Medulla oblongata (tissue), 1 donor: ENCODE measurements at regions not wholly inside any gene's neighbourhood (a gene's known extent, or its start where the extent isn't known, plus 50 kb on each side); places are given as distances from the start of the nearest gene placed in this dataset.

Source experiments
- DNase-seq: peaks from one replicate; pipeline ENCODE4 v3.0.0-alpha.2; 2015; ENCODE audit errors: extremely low spot score

GRCh38 chr2:175465101-175465500 lies 283.6 kb upstream of the ATP5MC3 start:
- no peak for DNase-seq

GRCh38 chr2:175464311-175464670 lies 282.8 kb upstream of the ATP5MC3 start:
- no peak for DNase-seq

GRCh38 chr2:175463589-175464310 lies 282.2 kb upstream of the ATP5MC3 start:
- DNase-seq, result no peak

GRCh38 chr2:175463169-175463568 lies 281.7 kb upstream of the ATP5MC3 start:
- DNase-seq, result no peak

- no peak for DNase-seq
Measured at GRCh38 chr2:175462246-175462645, 280.7 kb upstream of the ATP5MC3 start.

- DNase-seq, result no peak
Measured at GRCh38 chr2:175461839-175462238, 280.3 kb upstream of the ATP5MC3 start.

- no peak for DNase-seq
Measured at GRCh38 chr2:175457895-175458448, 276.5 kb upstream of the ATP5MC3 start.

- DNase-seq, result no peak
Measured at GRCh38 chr2:175454953-175455389, 273.5 kb upstream of the ATP5MC3 start.

GRCh38 chr2:175450029-175450760 lies 268.7 kb upstream of the ATP5MC3 start:
- no peak for DNase-seq

- DNase-seq, result no peak
Measured at GRCh38 chr2:175449616-175450015, 268.1 kb upstream of the ATP5MC3 start.

- DNase-seq, result no peak
Measured at GRCh38 chr2:175446201-175446600, 264.7 kb upstream of the ATP5MC3 start.

GRCh38 chr2:175445281-175445680 lies 263.8 kb upstream of the ATP5MC3 start:
- DNase-seq, result no peak

GRCh38 chr2:175442441-175442840 lies 260.9 kb upstream of the ATP5MC3 start:
- DNase-seq, result no peak

GRCh38 chr2:175441181-175441761 lies 259.8 kb upstream of the ATP5MC3 start:
- DNase-seq, result no peak

- no peak for DNase-seq
Measured at GRCh38 chr2:175439416-175439815, 257.9 kb upstream of the ATP5MC3 start.

GRCh38 chr2:175437167-175437566 lies 255.7 kb upstream of the ATP5MC3 start:
- DNase-seq, result no peak

GRCh38 chr2:175436076-175436475 lies 254.6 kb upstream of the ATP5MC3 start:
- no peak for DNase-seq

GRCh38 chr2:175435012-175435411 lies 253.5 kb upstream of the ATP5MC3 start:
- no peak for DNase-seq

GRCh38 chr2:175432793-175433192 lies 251.3 kb upstream of the ATP5MC3 start:
- no peak for DNase-seq

- no peak for DNase-seq
Measured at GRCh38 chr2:175432021-175432420, 250.5 kb upstream of the ATP5MC3 start.

GRCh38 chr2:175431101-175431946 lies 249.8 kb upstream of the ATP5MC3 start:
- DNase-seq, result no peak

- DNase-seq, result no peak
Measured at GRCh38 chr2:175430236-175430635, 248.7 kb upstream of the ATP5MC3 start.
